ENCODE measurements at regions not wholly inside any gene's neighbourhood (a gene's known extent, or its start where the extent isn't known, plus 50 kb on each side); places are given as distances from the start of the nearest gene placed in this dataset.

DNA sequence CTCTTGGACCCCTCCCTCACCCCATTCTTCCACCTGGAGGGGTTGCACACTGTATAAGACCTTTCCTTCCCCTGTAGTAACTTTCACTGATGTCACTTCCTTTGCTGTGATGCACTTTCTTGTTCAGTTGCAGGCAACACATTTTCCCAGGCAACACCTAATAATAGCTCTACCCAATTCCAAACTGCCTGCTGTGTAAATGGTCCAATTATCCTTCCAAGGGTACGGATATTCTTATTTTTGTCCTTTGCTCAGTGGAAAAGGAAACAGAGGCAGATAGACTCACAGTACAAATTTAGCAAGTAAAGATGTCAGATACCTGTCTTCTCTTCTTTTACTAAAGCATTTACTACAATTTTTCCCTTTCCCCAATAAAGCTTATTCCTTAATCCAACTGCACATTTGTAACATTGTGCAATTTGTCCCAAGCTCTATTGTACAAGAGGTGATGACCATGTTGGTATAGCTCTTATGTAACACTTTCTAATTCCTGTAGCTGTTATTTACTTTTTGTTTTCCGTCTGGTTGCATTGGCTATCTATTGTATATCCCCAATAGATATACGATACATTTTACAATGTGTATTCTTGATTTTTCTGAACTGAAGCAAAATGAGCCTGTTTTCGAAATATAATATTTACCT, 69.1 kb upstream of the NPFFR2 start:
- no peak overlapping the region for H3K4me3 ChIP-seq (ENCODE audit: low read depth, low read length)
- TF ChIP-seq, protein P1, sequence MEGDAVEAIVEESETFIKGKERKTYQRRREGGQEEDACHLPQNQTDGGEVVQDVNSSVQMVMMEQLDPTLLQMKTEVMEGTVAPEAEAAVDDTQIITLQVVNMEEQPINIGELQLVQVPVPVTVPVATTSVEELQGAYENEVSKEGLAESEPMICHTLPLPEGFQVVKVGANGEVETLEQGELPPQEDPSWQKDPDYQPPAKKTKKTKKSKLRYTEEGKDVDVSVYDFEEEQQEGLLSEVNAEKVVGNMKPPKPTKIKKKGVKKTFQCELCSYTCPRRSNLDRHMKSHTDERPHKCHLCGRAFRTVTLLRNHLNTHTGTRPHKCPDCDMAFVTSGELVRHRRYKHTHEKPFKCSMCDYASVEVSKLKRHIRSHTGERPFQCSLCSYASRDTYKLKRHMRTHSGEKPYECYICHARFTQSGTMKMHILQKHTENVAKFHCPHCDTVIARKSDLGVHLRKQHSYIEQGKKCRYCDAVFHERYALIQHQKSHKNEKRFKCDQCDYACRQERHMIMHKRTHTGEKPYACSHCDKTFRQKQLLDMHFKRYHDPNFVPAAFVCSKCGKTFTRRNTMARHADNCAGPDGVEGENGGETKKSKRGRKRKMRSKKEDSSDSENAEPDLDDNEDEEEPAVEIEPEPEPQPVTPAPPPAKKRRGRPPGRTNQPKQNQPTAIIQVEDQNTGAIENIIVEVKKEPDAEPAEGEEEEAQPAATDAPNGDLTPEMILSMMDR (conservative IDR thresholded peaks at IDR 0.05; ENCODE audit: low read depth, low read length) = no peak
- DNase-seq (ENCODE audit: low read depth) = no peak

DNA sequence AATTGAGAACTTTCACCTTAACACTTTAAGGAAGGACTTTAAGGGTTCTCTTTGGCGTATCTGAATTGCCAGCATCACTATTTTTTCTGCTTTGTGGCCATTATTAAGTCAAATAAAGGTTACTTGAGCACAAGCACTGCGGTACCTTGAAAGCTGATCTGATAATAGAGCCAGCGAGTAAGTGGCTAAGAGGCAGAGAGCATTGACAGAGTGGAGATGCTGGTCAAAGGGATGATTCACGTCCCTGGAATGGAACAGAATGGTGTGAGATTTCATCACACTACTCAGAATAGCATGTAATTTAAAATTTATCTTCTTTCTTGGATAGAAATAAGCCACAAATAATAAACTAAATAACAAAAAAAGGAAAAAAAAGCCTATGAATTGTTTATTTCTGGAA, 57.1 kb upstream of the NPFFR2 start:
- peak; percentile 13 for DNase-seq (ENCODE audit: low read depth)
- TF ChIP-seq, protein P1 (conservative IDR thresholded peaks at IDR 0.05; ENCODE audit: low read depth, low read length) = no peak

DNA sequence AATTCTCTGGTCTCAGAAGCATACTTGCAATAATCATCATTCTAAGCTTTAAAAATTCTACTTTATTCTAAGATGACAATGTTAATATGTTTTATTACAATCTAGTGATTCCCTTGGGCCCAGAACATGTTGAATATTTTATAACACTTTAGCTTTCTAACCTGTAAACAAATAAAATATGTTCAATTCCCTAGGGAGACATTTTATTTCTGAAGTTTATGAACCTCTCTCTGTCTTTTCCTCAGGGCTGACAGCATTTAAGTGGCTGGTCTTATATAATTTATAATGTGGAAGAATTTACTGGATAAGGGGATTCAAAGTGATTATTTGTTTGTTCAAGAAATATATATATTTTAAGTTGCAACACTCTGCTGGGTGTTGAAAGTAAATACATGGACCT, 55.3 kb upstream of the NPFFR2 start:
- no peak for DNase-seq (ENCODE audit: low read depth)
- H3K4me3 ChIP-seq (ENCODE audit: low read depth, low read length) = no peak overlapping the region
- TF ChIP-seq, protein P1 (conservative IDR thresholded peaks at IDR 0.05; ENCODE audit: low read depth, low read length) = no peak

More for the DNA sequence above, 57.1 kb upstream of the NPFFR2 start:
- H3K4me3 ChIP-seq (ENCODE audit: low read depth, low read length) = no peak overlapping the region

DNA sequence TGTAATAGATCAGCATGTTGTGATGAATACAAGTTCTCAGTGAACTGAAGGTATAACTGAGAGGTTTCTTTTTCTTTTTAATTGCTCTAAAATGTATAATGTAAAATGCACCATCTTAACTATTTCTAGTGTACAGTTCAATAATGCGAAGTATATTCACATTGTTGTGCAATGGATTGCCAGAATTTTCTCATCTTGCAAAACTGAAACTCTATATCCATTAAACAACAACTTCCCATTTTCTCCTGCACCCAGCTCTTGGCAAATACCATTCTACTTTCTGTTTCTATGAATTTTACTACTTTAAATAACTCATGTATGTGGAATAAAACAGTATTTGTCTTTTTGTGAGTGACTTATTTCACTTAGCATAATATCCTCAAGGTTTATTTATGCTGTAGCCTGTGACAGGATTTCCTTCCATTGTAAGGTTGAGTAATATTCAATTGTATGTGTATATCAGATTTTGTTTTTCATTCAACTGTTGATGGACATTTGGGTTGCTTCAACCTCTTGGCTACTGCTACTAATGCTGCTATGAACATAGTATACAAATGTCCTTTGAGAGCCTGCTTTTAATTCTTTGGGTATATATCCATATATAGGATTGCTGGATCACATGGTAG, 53.5 kb upstream of the NPFFR2 start:
- TF ChIP-seq, protein P1 (conservative IDR thresholded peaks at IDR 0.05; ENCODE audit: low read depth, low read length) = no peak

DNA sequence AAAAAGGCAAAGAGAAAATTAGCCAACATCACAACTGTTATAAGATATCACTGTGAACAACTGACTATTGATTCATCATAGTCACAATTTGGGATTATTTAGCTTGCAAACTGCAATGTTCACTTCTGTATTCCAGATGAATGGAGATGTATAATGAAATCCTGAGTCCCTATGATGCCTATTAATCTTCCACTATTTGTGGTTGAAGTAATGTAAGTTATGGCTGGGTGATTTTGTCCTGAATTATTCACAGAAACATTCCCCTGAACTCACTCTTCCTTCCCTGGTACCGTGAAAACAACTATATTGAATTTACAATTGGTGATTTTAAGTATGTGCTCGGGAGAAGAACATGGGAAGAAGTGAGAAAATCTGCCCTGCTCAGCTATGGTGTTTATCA, 50.8 kb upstream of the NPFFR2 start:
- no peak for DNase-seq (ENCODE audit: low read depth)
- TF ChIP-seq, protein P1 (conservative IDR thresholded peaks at IDR 0.05; ENCODE audit: low read depth, low read length) = no peak
- no peak overlapping the region for H3K4me3 ChIP-seq (ENCODE audit: low read depth, low read length)

More for the DNA sequence above, 53.5 kb upstream of the NPFFR2 start:
- DNase-seq (ENCODE audit: low read depth) = no peak
- H3K4me3 ChIP-seq (ENCODE audit: low read depth, low read length) = no peak overlapping the region

Measured in choroid plexus epithelial cell (primary cell).